ENCODE measurements at regions not wholly inside any gene's neighbourhood (a gene's known extent, or its start where the extent isn't known, plus 50 kb on each side); places are given as distances from the start of the nearest gene placed in this dataset.

- TF ChIP-seq CTCF (IDR thresholded peaks at IDR 0.05 in 2 of 3, conservative IDR thresholded peaks at IDR 0.05 in 1 of 3; ENCODE audit: borderline replicate concordance in 1 of 3, insufficient read depth in 1 of 3, low read depth in 2 of 3, low read length in 2 of 3) = no peak
- no peak for TF ChIP-seq EZH2 (IDR thresholded peaks at IDR 0.05)
- no peak for TF ChIP-seq POLR2A (IDR thresholded peaks at IDR 0.05; ENCODE audit: borderline replicate concordance, extremely low read depth, insufficient read depth, insufficient read length)
- TF ChIP-seq POLR2AphosphoS5 (IDR thresholded peaks at IDR 0.05; ENCODE audit: low read depth, low read length) = no peak
- TF ChIP-seq ATF3 (IDR thresholded peaks at IDR 0.05) = no peak
- TF ChIP-seq ZNF274 (IDR thresholded peaks at IDR 0.05; ENCODE audit: low read depth, low read length) = no peak
These were observed 166.8 kb downstream of the MTERF1 start for GRCh38 chr7:91713669-91714068.
